Endothelial cell (in vitro differentiated cells): ENCODE measurements at regions not wholly inside any gene's neighbourhood (a gene's known extent, or its start where the extent isn't known, plus 50 kb on each side); places are given as distances from the start of the nearest gene placed in this dataset.

ENCODE experiments used
- DNase-seq: peaks from one replicate; pipeline ENCODE4 v3.0.0; 2021; ENCODE audit warnings: low spot score
- H3K27ac Mint-ChIP-seq: one replicate; pipeline ENCODE4 v1.8.0; 2021; ENCODE audit warnings: mixed read lengths, inconsistent platforms; ENCODE audit not compliant: unreplicated experiment
- H3K27me3 Mint-ChIP-seq: one replicate; pipeline ENCODE4 v1.8.0; 2021; ENCODE audit warnings: mild to moderate bottlenecking, moderate library complexity, mixed read lengths, inconsistent platforms; ENCODE audit not compliant: unreplicated experiment
- H3K36me3 Mint-ChIP-seq: one replicate; pipeline ENCODE4 v1.8.0; 2021; ENCODE audit warnings: mild to moderate bottlenecking, low read depth, mixed read lengths, inconsistent platforms; ENCODE audit not compliant: unreplicated experiment
- H3K4me1 Mint-ChIP-seq: one replicate; pipeline ENCODE4 v1.8.0; 2021; ENCODE audit warnings: mild to moderate bottlenecking, mixed read lengths, inconsistent platforms; ENCODE audit not compliant: unreplicated experiment
- H3K4me3 Mint-ChIP-seq: one replicate; pipeline ENCODE4 v1.8.0; 2021; ENCODE audit warnings: mild to moderate bottlenecking, mixed read lengths, inconsistent platforms; ENCODE audit not compliant: unreplicated experiment
- H3K9me3 Mint-ChIP-seq: one replicate; pipeline ENCODE4 v1.8.0; 2021; ENCODE audit warnings: mixed read lengths, inconsistent platforms; ENCODE audit not compliant: unreplicated experiment
- CTCF ChIP-seq: fragments of 200-600 bp; sonication (generic); IDR thresholded peaks from one replicate; pipeline ENCODE4 v1.5.0; 2021; ENCODE audit warnings: antibody characterized with exemption; ENCODE audit not compliant: unreplicated experiment

DNA sequence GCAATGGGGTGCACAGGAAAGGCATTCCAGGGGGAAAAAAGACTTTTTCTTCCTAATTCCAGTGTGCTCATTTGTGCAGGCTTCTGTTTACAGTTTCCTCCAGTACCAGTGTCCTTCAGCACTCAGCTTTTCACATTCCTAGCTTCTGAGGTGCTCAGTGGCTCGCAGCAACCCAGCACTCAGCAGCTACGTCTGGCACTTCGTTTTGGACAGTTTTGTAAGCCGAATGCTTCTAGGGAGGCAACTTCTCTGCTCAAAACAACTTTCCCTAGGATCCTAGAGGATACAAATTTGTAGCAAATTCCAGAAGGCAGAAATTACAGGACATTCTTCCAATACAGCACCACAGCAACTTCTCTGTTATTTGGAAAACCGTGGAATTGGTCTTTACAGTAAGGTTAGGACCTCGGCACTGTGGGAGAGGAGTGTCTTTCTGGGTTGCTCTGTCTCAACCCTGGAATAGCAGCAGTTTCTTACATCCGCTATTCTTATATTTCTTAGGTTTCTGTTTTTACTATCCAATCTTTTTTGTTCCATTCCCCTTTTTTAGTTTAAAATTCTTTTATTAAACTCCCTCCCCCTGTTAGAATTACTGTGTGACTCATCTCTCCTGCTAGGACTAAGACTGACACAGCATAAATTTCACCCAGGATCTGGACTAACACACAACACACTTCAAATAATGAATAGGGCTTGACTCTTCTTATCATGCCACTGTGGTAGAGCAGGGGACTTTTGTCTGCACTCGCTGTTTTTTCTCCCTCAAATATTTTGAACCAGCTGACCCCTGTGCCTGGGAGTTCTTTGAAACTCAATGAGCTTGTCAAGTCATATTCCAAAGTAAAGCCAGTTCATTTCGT, 1314.7 kb downstream of the FSTL5 start:
- H3K36me3 Mint-ChIP-seq: no peaks in the 10 kb centered on the region
- H3K4me3 Mint-ChIP-seq: no peak overlapping the region
- TF ChIP-seq CTCF: no peak
- H3K9me3 Mint-ChIP-seq: no peaks in the 10 kb centered on the region
- no peak overlapping the region for H3K27ac Mint-ChIP-seq
- no peaks in the 10 kb centered on the region for H3K4me1 Mint-ChIP-seq
- H3K27me3 Mint-ChIP-seq: no peaks in the 10 kb centered on the region
- no peak for DNase-seq

DNA sequence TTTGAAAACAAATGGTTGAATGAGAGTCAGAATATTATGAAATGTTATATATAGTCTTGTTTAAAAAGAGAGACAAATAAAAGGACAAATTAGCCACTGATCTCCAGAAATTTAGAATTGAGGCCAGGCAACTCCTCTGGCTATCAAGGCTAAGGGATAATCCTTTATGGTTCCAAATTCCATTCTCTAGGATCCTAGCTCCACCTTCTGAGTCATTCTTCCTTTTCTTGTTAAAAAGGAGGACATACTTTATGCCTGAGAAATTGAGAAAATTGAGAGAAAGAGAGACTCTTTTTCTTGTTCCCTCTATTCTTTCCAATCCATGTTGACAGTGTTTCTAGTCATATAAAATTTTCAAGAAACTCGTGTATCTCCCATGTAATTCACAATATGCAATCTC, 1299.5 kb downstream of the FSTL5 start:
- Mint-ChIP-seq H3K27me3 (no peaks in the 10 kb centered on the region), H3K9me3 (no peaks in the 10 kb centered on the region), H3K4me3 (no peak overlapping the region), H3K36me3 (no peaks in the 10 kb centered on the region), H3K4me1 (no peaks in the 10 kb centered on the region), H3K27ac (no peak overlapping the region)
- no peak for DNase-seq
- no peak for TF ChIP-seq CTCF

GRCh38 chr4:160869899-160870298, 1293.9 kb downstream of the FSTL5 start:
- DNase-seq: no peak
- Mint-ChIP-seq H3K4me3 (no peak overlapping the region), H3K4me1 (no peaks in the 10 kb centered on the region), H3K27ac (no peak overlapping the region), H3K9me3 (no peaks in the 10 kb centered on the region), H3K27me3 (no peaks in the 10 kb centered on the region), H3K36me3 (no peaks in the 10 kb centered on the region)
- no peak for TF ChIP-seq CTCF

DNA sequence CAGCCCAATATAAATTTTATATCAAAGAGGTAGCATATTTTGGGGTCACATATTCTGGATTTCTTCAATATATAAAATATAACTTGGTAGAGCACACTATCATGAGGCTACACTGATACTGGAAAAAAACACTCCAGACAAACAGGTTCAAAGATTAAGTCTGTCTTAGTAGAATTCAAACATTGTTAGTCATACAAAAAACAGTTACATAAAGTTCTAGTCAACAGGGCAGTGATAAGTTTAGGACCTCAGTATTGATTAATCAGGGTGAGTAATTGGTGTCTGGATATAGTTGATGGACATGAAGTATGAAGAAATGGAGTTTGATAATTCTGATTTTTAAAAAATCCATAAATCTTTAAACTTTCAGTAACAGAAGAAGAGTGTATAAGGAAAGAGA, 1291.3 kb downstream of the FSTL5 start:
- Mint-ChIP-seq H3K4me3 (no peak overlapping the region), H3K27me3 (no peaks in the 10 kb centered on the region), H3K4me1 (no peaks in the 10 kb centered on the region), H3K27ac (no peak overlapping the region), H3K36me3 (no peaks in the 10 kb centered on the region), H3K9me3 (no peaks in the 10 kb centered on the region)
- DNase-seq: no peak
- TF ChIP-seq CTCF: no peak

GRCh38 chr4:160877087-160877790, 1286.6 kb downstream of the FSTL5 start:
- no peak for TF ChIP-seq CTCF
- H3K4me3 Mint-ChIP-seq: no peak overlapping the region
- H3K27me3 Mint-ChIP-seq: no peaks in the 10 kb centered on the region

More at GRCh38 chr4:160877087-160877790, 1286.6 kb downstream of the FSTL5 start:
- H3K9me3 Mint-ChIP-seq: no peaks in the 10 kb centered on the region
- H3K36me3 Mint-ChIP-seq: no peaks in the 10 kb centered on the region
- no peak for DNase-seq
- H3K4me1 Mint-ChIP-seq: no peaks in the 10 kb centered on the region
- no peak overlapping the region for H3K27ac Mint-ChIP-seq
